GM10248 (cell line): ENCODE measurements at regions not wholly inside any gene's neighbourhood (a gene's known extent, or its start where the extent isn't known, plus 50 kb on each side); places are given as distances from the start of the nearest gene placed in this dataset.

ENCODE experiments used
- CTCF ChIA-PET: fragments of 300-600 bp; sonication (Branson Sonifier 250); formaldehyde crosslinking; extraction: SDS; loops from one replicate; lab custom pipeline; 2021; ENCODE audit warnings: antibody characterized with exemption; lab: Yijun Ruan, JAX
- POLR2A ChIA-PET: fragments of 350-650 bp; sonication (Branson Sonifier 250); formaldehyde crosslinking; extraction: SDS; loops from one replicate; lab custom pipeline; 2020; ENCODE audit warnings: antibody characterized with exemption; lab: Yijun Ruan, JAX
- DNase-seq: peaks from one replicate; pipeline ENCODE4 v3.0.0; 2012; ENCODE audit errors: extremely low spot score
- TF ChIP-seq, protein P1 (sequence below): IDR thresholded peaks from 2 replicates; pipeline ENCODE4 v1.5.1; 2012; ENCODE audit warnings: mild to moderate bottlenecking, low read depth; ENCODE audit errors: extremely low read depth, missing control alignments, control extremely low read depth

DNA sequence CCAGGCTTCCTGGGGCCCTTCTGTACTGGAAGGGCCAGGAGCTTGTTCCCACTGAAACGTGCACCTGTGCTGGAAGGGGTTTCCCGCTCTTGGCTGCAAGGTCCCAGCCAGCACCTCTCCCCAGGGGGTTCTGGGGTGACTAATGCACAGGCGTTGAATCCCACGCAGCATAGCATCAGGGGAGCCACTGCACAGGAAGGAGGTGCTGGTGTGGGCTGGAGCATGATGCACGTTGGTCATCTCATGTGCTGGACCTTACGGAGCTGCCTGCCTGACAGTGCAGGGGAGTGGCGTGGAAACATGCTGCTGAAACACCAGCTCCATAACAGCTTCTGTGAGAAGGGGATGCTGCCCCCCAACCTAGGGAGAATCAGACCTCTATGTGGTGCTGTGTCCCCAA is 623.0 kb downstream of the AACS start:
- ChIA-PET CTCF (no interaction called here), POLR2A (no interaction called here)
- TF ChIP-seq, protein P1, sequence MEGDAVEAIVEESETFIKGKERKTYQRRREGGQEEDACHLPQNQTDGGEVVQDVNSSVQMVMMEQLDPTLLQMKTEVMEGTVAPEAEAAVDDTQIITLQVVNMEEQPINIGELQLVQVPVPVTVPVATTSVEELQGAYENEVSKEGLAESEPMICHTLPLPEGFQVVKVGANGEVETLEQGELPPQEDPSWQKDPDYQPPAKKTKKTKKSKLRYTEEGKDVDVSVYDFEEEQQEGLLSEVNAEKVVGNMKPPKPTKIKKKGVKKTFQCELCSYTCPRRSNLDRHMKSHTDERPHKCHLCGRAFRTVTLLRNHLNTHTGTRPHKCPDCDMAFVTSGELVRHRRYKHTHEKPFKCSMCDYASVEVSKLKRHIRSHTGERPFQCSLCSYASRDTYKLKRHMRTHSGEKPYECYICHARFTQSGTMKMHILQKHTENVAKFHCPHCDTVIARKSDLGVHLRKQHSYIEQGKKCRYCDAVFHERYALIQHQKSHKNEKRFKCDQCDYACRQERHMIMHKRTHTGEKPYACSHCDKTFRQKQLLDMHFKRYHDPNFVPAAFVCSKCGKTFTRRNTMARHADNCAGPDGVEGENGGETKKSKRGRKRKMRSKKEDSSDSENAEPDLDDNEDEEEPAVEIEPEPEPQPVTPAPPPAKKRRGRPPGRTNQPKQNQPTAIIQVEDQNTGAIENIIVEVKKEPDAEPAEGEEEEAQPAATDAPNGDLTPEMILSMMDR, result no peak
- no peak for DNase-seq

DNA sequence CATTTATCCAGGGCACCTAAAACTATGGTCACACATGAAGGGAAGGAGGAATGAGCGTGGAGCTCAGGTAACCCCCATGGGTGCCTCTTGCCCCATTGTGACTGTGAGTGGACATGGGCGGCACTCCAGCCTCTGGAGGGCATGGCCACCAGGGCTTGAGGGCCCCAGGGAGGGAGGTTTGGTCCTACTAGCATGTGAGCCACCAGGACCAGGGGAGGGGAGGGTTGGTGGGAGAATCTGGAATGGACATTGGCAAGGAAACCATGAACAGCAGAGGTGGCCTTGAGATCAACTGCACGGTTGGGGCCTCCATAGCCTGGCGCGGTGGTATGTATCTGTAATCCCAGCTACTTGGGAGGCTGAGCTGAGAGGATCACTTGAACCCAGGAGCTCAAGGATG is 623.6 kb downstream of the AACS start:
- CTCF ChIA-PET, result no interaction called here

DNA sequence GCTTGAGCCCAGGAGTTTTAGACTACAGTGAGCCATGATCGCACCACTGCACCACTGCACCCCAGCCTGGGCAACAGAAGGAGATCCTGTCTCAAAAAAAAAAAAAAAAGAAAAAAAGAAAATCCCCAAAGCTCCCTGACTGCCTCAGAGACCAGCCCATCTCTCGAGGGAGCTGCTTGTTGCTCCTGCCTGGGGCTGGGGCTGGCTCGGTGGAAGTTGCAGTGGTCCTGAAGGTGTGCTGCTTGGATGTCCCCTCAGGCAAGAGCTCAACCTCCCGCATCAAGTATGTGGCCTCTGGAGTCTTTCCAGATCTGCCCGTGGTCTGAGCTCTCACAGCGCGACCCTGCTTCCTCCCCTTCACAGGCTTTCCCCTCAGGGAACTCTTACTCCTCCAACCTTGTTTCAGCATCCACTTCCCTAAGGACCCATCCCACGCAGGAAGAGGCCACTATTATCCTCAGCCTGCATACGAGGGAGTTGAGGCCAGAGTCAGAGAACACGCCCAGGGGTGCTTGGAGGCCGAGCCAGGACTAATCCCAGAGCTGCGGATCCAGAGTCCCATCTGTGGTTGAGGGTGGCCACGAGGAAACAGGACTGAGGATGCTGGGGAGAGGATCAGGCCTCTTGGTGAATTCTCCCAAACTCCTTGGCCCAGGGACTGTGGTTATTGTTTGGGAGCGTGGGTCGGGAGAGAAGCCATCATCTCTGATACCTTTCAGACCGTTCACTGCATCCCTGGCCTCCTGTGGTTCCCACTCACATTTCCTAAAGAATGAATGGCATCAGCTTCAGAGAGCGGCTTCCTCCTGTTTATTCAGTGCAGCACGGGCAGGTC is 624.6 kb downstream of the AACS start:
- CTCF ChIA-PET, result no interaction called here

More for the DNA sequence above, 623.6 kb downstream of the AACS start:
- no peak for DNase-seq
- TF ChIP-seq, protein P1, result no peak
- POLR2A ChIA-PET, result no interaction called here

DNA sequence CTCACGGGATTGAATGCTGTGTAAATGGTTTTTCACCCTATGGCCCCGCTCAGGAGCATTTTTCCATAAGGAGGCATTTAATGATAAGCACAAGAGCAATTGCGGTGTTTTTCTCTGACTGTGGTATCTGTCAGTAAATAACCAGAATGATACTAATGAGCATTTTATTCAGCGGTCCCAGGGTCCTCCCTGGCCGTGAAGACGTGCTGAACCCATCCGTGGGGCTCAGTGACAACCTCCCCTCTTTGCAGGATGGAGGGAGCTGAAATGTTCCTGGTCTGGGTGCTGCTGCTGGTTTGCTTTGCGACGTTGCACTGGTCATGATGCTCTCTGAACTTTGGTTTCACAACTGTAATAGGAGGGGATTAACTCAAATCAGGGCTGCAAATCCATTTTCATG is 625.6 kb downstream of the AACS start:
- ChIA-PET CTCF (no interaction called here), POLR2A (no interaction called here)
- TF ChIP-seq, protein P1, result no peak
- DNase-seq, result no peak

More for the DNA sequence above, 624.6 kb downstream of the AACS start:
- TF ChIP-seq, protein P1, result no peak
- POLR2A ChIA-PET, result no interaction called here
- no peak for DNase-seq

DNA sequence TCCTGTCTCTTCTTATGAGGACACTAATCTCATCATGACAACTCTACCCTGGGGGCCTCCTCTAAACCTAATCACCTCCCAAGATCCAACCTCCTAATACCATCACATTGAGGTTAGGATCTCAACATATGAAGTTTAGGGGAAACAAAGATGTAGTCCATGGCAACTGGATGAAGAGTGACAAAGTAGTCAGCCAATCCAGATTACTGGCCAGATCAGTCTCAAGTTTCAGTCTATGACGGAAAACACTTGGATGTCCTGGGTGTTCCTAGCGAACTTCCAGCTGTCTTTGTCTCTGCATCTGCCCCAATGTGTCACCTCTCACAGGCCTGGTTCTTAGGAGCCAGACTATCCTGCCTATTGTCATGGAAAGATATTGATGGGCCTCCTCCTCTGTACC is 630.8 kb downstream of the AACS start:
- ChIA-PET POLR2A (no interaction called here), CTCF (no interaction called here)
- TF ChIP-seq, protein P1, result no peak
- DNase-seq, result no peak

DNA sequence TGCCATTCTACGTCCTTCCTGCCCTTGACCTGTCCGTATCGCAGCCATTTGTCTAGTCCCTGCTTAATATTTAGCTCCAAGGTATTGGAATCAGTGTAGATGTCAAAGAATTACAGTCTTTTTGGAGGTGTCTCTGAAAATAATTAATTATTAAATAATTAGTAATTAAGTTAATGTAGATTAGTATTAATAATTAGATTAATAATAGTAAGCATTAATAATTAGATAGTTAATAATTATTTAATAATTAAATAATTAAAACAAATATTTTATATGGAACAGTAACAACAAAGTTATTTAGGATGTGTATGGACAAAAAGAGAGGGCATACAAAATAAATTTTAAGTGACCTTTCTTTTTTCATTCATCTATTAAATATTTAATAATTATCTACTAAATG is 639.6 kb downstream of the AACS start:
- TF ChIP-seq, protein P1, result no peak
- CTCF ChIA-PET, result no interaction called here
- POLR2A ChIA-PET, result no interaction called here
- no peak for DNase-seq
